ENCODE measurements at regions not wholly inside any gene's neighbourhood (a gene's known extent, or its start where the extent isn't known, plus 50 kb on each side); places are given as distances from the start of the nearest gene placed in this dataset.

- no peak for DNase-seq
Observed at GRCh38 chr21:28261298-28261697, 731.4 kb downstream of the LTN1 start.

- no peak for DNase-seq
Observed at GRCh38 chr21:28257276-28257675, 735.4 kb downstream of the LTN1 start.

GRCh38 chr21:28256837-28257236 is 735.8 kb downstream of the LTN1 start:
- DNase-seq: no peak

GRCh38 chr21:28256420-28256831 is 736.3 kb downstream of the LTN1 start:
- no peak for DNase-seq

GRCh38 chr21:28253961-28254360 is 738.7 kb downstream of the LTN1 start:
- no peak for DNase-seq

- no peak for DNase-seq
Observed at GRCh38 chr21:28253338-28253737, 739.3 kb downstream of the LTN1 start.

GRCh38 chr21:28252928-28253327 is 739.7 kb downstream of the LTN1 start:
- DNase-seq: no peak

GRCh38 chr21:28250946-28251345 is 741.7 kb downstream of the LTN1 start:
- DNase-seq: no peak

GRCh38 chr21:28247454-28248020 is 745.1 kb downstream of the LTN1 start:
- no peak for DNase-seq

- DNase-seq: no peak
Observed at GRCh38 chr21:28240586-28240985, 752.1 kb downstream of the LTN1 start.

- no peak for DNase-seq
Observed at GRCh38 chr21:28239340-28239739, 753.3 kb downstream of the LTN1 start.

- no peak for DNase-seq
Observed at GRCh38 chr21:28237661-28238060, 755.0 kb downstream of the LTN1 start.

- DNase-seq: no peak
Observed at GRCh38 chr21:28235169-28235895, 757.3 kb downstream of the LTN1 start.

GRCh38 chr21:28234326-28234725 is 758.4 kb downstream of the LTN1 start:
- DNase-seq: no peak

- no peak for DNase-seq
Observed at GRCh38 chr21:28233536-28234220, 759.0 kb downstream of the LTN1 start.

- DNase-seq: no peak
Observed at GRCh38 chr21:28230559-28230958, 762.1 kb downstream of the LTN1 start.

- DNase-seq: no peak
Observed at GRCh38 chr21:28229814-28230213, 762.9 kb downstream of the LTN1 start.

GRCh38 chr21:28228636-28228995 is 764.1 kb downstream of the LTN1 start:
- DNase-seq: no peak

- DNase-seq: no peak
Observed at GRCh38 chr21:28227881-28228635, 764.6 kb downstream of the LTN1 start.

GRCh38 chr21:28226563-28226962 is 766.1 kb downstream of the LTN1 start:
- DNase-seq: no peak

- DNase-seq: no peak
Observed at GRCh38 chr21:28224191-28224726, 768.4 kb downstream of the LTN1 start.

GRCh38 chr21:28221984-28222383 is 770.7 kb downstream of the LTN1 start:
- DNase-seq: no peak

- DNase-seq: no peak
Observed at GRCh38 chr21:28220680-28221079, 772.0 kb downstream of the LTN1 start.

Measured in NCI-H1105 (cell line).